ENCODE measurements at regions not wholly inside any gene's neighbourhood (a gene's known extent, or its start where the extent isn't known, plus 50 kb on each side); places are given as distances from the start of the nearest gene placed in this dataset.

DNA sequence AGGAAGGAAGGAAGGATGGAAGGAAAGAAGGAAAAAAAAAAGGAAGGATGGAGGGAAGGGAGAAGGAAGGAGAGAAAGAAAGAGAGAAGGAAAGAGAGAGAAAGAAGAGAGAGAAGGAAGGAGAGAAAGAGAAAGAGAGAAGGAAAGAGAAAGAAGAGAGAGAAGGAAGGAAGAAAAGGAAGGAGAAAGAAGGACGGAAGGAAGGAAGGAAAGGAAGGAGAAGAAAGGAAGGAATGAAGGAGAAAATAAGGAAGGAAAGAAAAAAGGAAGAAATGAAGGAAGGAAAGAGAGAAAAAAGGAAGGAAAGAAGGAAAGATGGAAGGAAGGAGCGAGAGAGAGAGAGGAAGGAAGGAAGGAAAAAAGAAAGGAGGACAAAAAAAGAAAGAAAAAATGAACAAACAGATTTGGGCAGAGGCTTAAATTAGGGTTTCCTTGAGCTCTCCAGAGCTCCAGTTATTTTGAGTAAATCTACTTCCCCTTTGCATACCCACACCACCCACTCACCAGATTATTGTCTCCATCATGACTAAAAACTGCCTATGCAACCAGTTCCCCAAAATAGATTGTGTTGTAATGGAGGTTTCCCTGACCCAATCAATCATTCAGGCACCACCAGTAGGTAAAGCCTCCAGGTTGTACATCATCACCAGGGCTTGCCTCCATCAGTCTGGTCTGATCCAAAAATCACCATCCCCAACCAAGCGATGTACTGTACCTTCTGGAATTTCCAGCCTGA, 1722.9 kb upstream of the PCDH10 start:
- Histone ChIP-seq H3K79me2 (ENCODE audit: control insufficient read depth, insufficient read depth, low read length) (no peaks in the 10 kb centered on the region), H3K4me3 (replicated peaks in 1 of 4; ENCODE audit: control extremely low read depth in 1 of 4, insufficient read depth in 1 of 4, low read depth in 3 of 4, low read length in 4 of 4) (no peak overlapping the region), H3K27ac (ENCODE audit: insufficient read depth, low read length) (no peak overlapping the region), H3K9me3 (ENCODE audit: control insufficient read depth, insufficient read depth, low read depth, low read length) (no peaks in the 10 kb centered on the region), H3K4me1 (ENCODE audit: control insufficient read depth, extremely low read depth, insufficient read depth, low read length) (no peaks in the 10 kb centered on the region), H3K36me3 (ENCODE audit: control insufficient read depth, insufficient read depth, low read length) (no peaks in the 10 kb centered on the region), H2AFZ (ENCODE audit: low read length) (no peak overlapping the region), H4K20me1 (ENCODE audit: control insufficient read depth, extremely low read depth, insufficient read depth, low read length) (no peaks in the 10 kb centered on the region), H3K9ac (ENCODE audit: insufficient read depth, low read length) (no peak overlapping the region), H3K4me2 (ENCODE audit: extremely low read depth, insufficient read depth, low read length) (no peak overlapping the region), H3K27me3 (ENCODE audit: control insufficient read depth, insufficient read depth, low read length) (no peaks in the 10 kb centered on the region)
- TF ChIP-seq, protein P1, sequence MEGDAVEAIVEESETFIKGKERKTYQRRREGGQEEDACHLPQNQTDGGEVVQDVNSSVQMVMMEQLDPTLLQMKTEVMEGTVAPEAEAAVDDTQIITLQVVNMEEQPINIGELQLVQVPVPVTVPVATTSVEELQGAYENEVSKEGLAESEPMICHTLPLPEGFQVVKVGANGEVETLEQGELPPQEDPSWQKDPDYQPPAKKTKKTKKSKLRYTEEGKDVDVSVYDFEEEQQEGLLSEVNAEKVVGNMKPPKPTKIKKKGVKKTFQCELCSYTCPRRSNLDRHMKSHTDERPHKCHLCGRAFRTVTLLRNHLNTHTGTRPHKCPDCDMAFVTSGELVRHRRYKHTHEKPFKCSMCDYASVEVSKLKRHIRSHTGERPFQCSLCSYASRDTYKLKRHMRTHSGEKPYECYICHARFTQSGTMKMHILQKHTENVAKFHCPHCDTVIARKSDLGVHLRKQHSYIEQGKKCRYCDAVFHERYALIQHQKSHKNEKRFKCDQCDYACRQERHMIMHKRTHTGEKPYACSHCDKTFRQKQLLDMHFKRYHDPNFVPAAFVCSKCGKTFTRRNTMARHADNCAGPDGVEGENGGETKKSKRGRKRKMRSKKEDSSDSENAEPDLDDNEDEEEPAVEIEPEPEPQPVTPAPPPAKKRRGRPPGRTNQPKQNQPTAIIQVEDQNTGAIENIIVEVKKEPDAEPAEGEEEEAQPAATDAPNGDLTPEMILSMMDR (conservative IDR thresholded peaks at IDR 0.05 in 1 of 2, IDR thresholded peaks at IDR 0.05 in 1 of 2; ENCODE audit: low read depth in 1 of 2, low read length in 2 of 2): no peak
- TF ChIP-seq EZH2 (IDR thresholded peaks at IDR 0.05; ENCODE audit: low read length, missing control alignments): no peak
- DNase-seq (ENCODE audit: low read depth in 2 of 2): no peak

DNA sequence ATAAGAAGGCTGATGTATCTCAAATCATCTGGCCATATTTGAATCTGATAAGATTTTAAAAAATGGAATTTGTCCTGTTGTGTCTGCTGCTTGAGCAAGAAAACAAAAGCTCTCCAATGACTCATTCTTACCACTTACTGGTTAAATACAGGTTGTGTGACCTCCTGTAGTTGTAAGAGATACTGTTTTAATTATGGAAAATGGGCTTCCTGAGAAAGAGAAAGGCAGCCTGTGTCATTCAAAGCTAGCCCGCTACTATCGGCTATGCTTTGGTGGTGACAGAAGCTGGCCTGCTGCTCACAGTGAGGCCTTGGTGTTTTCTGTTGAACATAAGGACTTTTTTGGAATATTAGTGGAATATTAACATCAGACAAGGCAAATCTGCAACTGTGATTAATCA, 1722.1 kb upstream of the PCDH10 start:
- no peaks in the 10 kb centered on the region for H4K20me1 ChIP-seq (ENCODE audit: control insufficient read depth, extremely low read depth, insufficient read depth, low read length)
- TF ChIP-seq, protein P1 (conservative IDR thresholded peaks at IDR 0.05 in 1 of 2, IDR thresholded peaks at IDR 0.05 in 1 of 2; ENCODE audit: low read depth in 1 of 2, low read length in 2 of 2): no peak
- no peak for TF ChIP-seq EZH2 (IDR thresholded peaks at IDR 0.05; ENCODE audit: low read length, missing control alignments)
- H3K27ac ChIP-seq (ENCODE audit: insufficient read depth, low read length): no peak overlapping the region
- no peak overlapping the region for H3K4me3 ChIP-seq (replicated peaks in 1 of 4; ENCODE audit: control extremely low read depth in 1 of 4, insufficient read depth in 1 of 4, low read depth in 3 of 4, low read length in 4 of 4)
- H2AFZ ChIP-seq (ENCODE audit: low read length): no peak overlapping the region
- no peaks in the 10 kb centered on the region for H3K4me1 ChIP-seq (ENCODE audit: control insufficient read depth, extremely low read depth, insufficient read depth, low read length)
- DNase-seq (ENCODE audit: low read depth in 2 of 2): peak in 1 of 2 donors; percentile 5
- H3K79me2 ChIP-seq (ENCODE audit: control insufficient read depth, insufficient read depth, low read length): no peaks in the 10 kb centered on the region
- H3K9ac ChIP-seq (ENCODE audit: insufficient read depth, low read length): no peak overlapping the region
- H3K36me3 ChIP-seq (ENCODE audit: control insufficient read depth, insufficient read depth, low read length): no peaks in the 10 kb centered on the region
- H3K27me3 ChIP-seq (ENCODE audit: control insufficient read depth, insufficient read depth, low read length): no peaks in the 10 kb centered on the region
- H3K9me3 ChIP-seq (ENCODE audit: control insufficient read depth, insufficient read depth, low read depth, low read length): no peaks in the 10 kb centered on the region
- H3K4me2 ChIP-seq (ENCODE audit: extremely low read depth, insufficient read depth, low read length): no peak overlapping the region

DNA sequence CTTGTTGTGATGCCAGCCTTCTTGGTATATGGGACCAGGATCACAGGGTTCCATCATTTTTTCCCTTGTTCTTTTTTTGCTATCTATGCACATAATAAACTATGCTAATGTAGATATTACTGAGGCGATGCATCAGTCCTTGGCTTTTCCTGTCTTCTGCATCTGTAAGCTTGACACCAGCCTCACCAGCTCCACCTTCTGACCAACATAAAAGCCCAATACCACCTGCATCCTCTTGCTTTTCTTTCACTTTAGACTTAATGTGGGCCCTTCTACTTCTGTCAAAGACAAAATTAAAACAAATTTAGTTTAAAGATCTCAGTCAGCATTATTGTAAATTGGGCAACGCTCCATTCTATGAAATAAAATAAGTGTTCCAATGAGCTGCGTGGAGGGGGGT, 1718.8 kb upstream of the PCDH10 start:
- no peaks in the 10 kb centered on the region for H3K4me1 ChIP-seq (ENCODE audit: control insufficient read depth, extremely low read depth, insufficient read depth, low read length)
- TF ChIP-seq, protein P1 (conservative IDR thresholded peaks at IDR 0.05 in 1 of 2, IDR thresholded peaks at IDR 0.05 in 1 of 2; ENCODE audit: low read depth in 1 of 2, low read length in 2 of 2): no peak
- no peak for TF ChIP-seq EZH2 (IDR thresholded peaks at IDR 0.05; ENCODE audit: low read length, missing control alignments)
- H3K4me2 ChIP-seq (ENCODE audit: extremely low read depth, insufficient read depth, low read length): no peak overlapping the region
- H3K36me3 ChIP-seq (ENCODE audit: control insufficient read depth, insufficient read depth, low read length): no peaks in the 10 kb centered on the region
- no peak overlapping the region for H2AFZ ChIP-seq (ENCODE audit: low read length)
- H3K9ac ChIP-seq (ENCODE audit: insufficient read depth, low read length): no peak overlapping the region
- DNase-seq (ENCODE audit: low read depth in 2 of 2): no peak
- no peaks in the 10 kb centered on the region for H4K20me1 ChIP-seq (ENCODE audit: control insufficient read depth, extremely low read depth, insufficient read depth, low read length)
- no peak overlapping the region for H3K27ac ChIP-seq (ENCODE audit: insufficient read depth, low read length)
- H3K27me3 ChIP-seq (ENCODE audit: control insufficient read depth, insufficient read depth, low read length): no peaks in the 10 kb centered on the region
- no peaks in the 10 kb centered on the region for H3K79me2 ChIP-seq (ENCODE audit: control insufficient read depth, insufficient read depth, low read length)
- no peaks in the 10 kb centered on the region for H3K9me3 ChIP-seq (ENCODE audit: control insufficient read depth, insufficient read depth, low read depth, low read length)
- H3K4me3 ChIP-seq (replicated peaks in 1 of 4; ENCODE audit: control extremely low read depth in 1 of 4, insufficient read depth in 1 of 4, low read depth in 3 of 4, low read length in 4 of 4): no peak overlapping the region

All from fibroblast of lung (primary cell).